OCI-LY1 (cell line): ENCODE measurements at regions not wholly inside any gene's neighbourhood (a gene's known extent, or its start where the extent isn't known, plus 50 kb on each side); places are given as distances from the start of the nearest gene placed in this dataset.
"Not testable (repeated sequence)": the region's sequence is repeated elsewhere in the genome, so short reads cannot be mapped to it uniquely, and the experiment has no call there.

ENCODE experiments used
- H2AFZ ChIP-seq: fragments of 200-600 bp; sonication (generic), shearing (Covaris generic); 2 replicates; pipeline ENCODE4 v1.6.0; 2014; ENCODE audit warnings: antibody characterized with exemption, mild to moderate bottlenecking, low read length
- H3F3A ChIP-seq: fragments of 200-600 bp; sonication (generic), shearing (Covaris generic); 2 replicates; pipeline ENCODE4 v1.6.0; 2014; ENCODE audit warnings: mild to moderate bottlenecking, antibody characterized with exemption, low read length, moderate library complexity; ENCODE audit not compliant: insufficient read depth
- H3K27ac ChIP-seq: fragments of 200-600 bp; sonication (generic); 2 replicates; pipeline ENCODE4 v1.5.1; 2014; ENCODE audit warnings: low read length, mixed run types, mild to moderate bottlenecking, low read depth; ENCODE audit not compliant: poor library complexity, severe bottlenecking
- H3K27me3 ChIP-seq: fragments of 200-600 bp; sonication (generic); 2 replicates; pipeline ENCODE4 v1.6.0; 2014; ENCODE audit warnings: antibody characterized with exemption, mild to moderate bottlenecking, low read length, moderate library complexity; ENCODE audit not compliant: insufficient read depth
- H3K36me3 ChIP-seq: fragments of 200-600 bp; sonication (generic); 2 replicates; pipeline ENCODE4 v1.6.1; 2014; ENCODE audit warnings: mild to moderate bottlenecking, antibody characterized with exemption, low read length, moderate library complexity, mixed read lengths; ENCODE audit not compliant: insufficient read depth
- H3K4me1 ChIP-seq: fragments of 200-600 bp; sonication (generic); 2 replicates; pipeline ENCODE4 v1.5.1; 2014; ENCODE audit warnings: mild to moderate bottlenecking, low read length, moderate library complexity; ENCODE audit not compliant: insufficient read depth, severe bottlenecking
- H3K4me2 ChIP-seq: fragments of 200-600 bp; sonication (generic), shearing (Covaris generic); 2 replicates; pipeline ENCODE4 v1.6.1; 2014; ENCODE audit warnings: low read length
- H3K4me3 ChIP-seq: fragments of 200-600 bp; sonication (generic); 2 replicates; pipeline ENCODE4 v1.5.1; 2014; ENCODE audit warnings: low read length, low read depth, mild to moderate bottlenecking, mixed read lengths; ENCODE audit not compliant: poor library complexity, severe bottlenecking
- H3K79me2 ChIP-seq: fragments of 200-600 bp; shearing (Covaris generic); 2 replicates; pipeline ENCODE4 v1.6.1; 2016; ENCODE audit warnings: mixed run types, low read length, mixed read lengths; ENCODE audit not compliant: insufficient read depth
- H3K9ac ChIP-seq: fragments of 200-600 bp; sonication (generic), shearing (Covaris generic); 2 replicates; pipeline ENCODE4 v1.6.1; 2014; ENCODE audit warnings: mild to moderate bottlenecking, low read length, mixed read lengths
- H3K9me2 ChIP-seq: fragments of 200-600 bp; sonication (generic), shearing (Covaris generic); 2 replicates; pipeline ENCODE4 v1.6.1; 2014; ENCODE audit warnings: low read depth, mild to moderate bottlenecking, low read length, mixed read lengths
- H3K9me3 ChIP-seq: fragments of 200-600 bp; shearing (Covaris generic); 2 replicates; pipeline ENCODE4 v1.6.1; 2014; ENCODE audit warnings: low read length, mixed read lengths
- H4K20me1 ChIP-seq: fragments of 200-600 bp; sonication (generic), shearing (Covaris generic); 2 replicates; pipeline ENCODE4 v1.6.0; 2016; ENCODE audit warnings: mild to moderate bottlenecking, low read length; ENCODE audit not compliant: insufficient read depth
- EZH2 ChIP-seq: fragments of 200-600 bp; sonication (generic), shearing (Covaris generic); IDR thresholded peaks from 2 replicates; pipeline ENCODE4 v1.8.0; 2017; ENCODE audit warnings: borderline replicate concordance, mixed run types, mild to moderate bottlenecking, antibody characterized with exemption, low read length, moderate library complexity, mixed read lengths
- TF ChIP-seq, protein P1 (sequence below): fragments of 200-600 bp; sonication (generic), shearing (Covaris generic); IDR thresholded peaks from 2 replicates; pipeline ENCODE4 v1.5.1; 2017; ENCODE audit warnings: mild to moderate bottlenecking, antibody characterized with exemption, low read length, moderate library complexity, mixed read lengths

DNA sequence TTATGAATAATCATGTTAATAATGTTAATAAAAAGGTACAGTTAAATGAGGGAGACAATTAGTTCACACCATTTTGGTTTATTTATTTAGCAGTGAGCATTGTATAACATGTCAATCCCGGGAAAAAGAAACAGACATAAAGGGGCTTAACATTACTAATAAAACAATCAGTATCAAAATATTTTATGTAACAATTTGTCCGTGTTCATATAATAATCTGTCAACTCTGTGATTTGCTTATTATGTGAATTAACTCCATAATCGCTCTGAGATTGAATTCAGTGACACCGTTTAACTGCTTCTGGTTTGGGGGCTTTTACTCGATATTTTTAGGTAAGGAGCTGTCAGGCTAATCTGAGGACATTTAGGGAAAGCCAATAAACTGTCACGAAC lies 95.8 kb upstream of the HMGA2 start:
- Histone ChIP-seq H3F3A (no peaks in the 10 kb centered on the region), H3K9ac (no peak overlapping the region), H3K4me2 (no peak overlapping the region), H3K9me3 (no peaks in the 10 kb centered on the region), H2AFZ (no peak overlapping the region), H3K36me3 (no peaks in the 10 kb centered on the region), H3K4me3 (no peak overlapping the region), H3K27ac (no peak overlapping the region), H3K27me3 (no peaks in the 10 kb centered on the region), H3K9me2 (no peaks in the 10 kb centered on the region), H4K20me1 (no peaks in the 10 kb centered on the region), H3K4me1 (no peaks in the 10 kb centered on the region), H3K79me2 (no peaks in the 10 kb centered on the region)
- no peak for TF ChIP-seq EZH2
- TF ChIP-seq, protein P1, sequence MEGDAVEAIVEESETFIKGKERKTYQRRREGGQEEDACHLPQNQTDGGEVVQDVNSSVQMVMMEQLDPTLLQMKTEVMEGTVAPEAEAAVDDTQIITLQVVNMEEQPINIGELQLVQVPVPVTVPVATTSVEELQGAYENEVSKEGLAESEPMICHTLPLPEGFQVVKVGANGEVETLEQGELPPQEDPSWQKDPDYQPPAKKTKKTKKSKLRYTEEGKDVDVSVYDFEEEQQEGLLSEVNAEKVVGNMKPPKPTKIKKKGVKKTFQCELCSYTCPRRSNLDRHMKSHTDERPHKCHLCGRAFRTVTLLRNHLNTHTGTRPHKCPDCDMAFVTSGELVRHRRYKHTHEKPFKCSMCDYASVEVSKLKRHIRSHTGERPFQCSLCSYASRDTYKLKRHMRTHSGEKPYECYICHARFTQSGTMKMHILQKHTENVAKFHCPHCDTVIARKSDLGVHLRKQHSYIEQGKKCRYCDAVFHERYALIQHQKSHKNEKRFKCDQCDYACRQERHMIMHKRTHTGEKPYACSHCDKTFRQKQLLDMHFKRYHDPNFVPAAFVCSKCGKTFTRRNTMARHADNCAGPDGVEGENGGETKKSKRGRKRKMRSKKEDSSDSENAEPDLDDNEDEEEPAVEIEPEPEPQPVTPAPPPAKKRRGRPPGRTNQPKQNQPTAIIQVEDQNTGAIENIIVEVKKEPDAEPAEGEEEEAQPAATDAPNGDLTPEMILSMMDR, result no peak

DNA sequence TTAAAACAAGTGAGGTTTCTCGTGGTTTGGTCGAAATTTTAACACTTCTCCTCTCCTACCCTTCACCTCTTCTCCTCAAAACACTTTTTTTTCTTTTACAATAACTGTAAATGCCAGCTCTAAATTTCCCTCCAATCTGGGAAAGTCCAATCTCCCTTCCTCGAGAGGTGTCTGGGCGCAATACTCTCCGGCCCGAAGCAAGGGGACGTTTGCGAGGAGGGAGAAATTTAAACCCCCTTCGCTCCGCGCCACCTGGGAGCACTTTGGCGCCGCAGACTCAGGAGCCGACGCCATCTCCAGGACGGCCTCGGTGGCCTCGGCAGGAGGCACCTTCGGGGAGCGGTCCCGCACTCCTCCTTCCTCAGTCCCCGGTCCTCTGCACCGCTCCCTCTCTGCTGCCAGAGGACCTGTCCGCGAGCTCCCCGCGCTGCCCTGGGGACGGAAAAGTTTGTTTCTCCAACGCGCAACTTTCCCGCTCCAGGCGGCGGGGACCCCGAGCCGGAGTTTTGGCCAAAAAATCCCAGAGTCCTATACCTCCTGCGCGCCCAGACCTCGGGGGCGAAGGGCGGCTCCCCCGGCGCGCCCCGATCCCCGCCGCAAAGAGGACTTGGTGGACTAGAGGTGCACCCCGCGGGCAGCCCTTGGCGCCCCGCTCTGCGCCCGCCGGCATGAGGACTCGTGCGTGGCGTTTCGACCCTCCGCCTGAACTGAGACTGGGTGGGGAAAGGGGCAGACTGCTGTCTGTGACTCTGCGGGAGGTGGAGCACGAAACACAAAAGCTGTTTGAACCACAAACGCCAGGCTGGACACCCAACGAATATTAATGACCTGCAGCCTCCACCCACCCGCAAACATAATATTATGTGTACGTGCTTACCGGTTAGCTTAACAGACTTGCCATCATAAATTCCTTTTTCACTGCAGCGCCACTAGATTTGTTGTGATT lies 95.2 kb upstream of the HMGA2 start:
- H3F3A ChIP-seq, result no peaks in the 10 kb centered on the region
- no peaks in the 10 kb centered on the region for H3K36me3 ChIP-seq
- H3K79me2 ChIP-seq, result no peaks in the 10 kb centered on the region
- H3K27me3 ChIP-seq, result no peaks in the 10 kb centered on the region
- H3K27ac ChIP-seq, result no peak overlapping the region
- TF ChIP-seq, protein P1, result no peak
- TF ChIP-seq EZH2, result no peak
- H3K9ac ChIP-seq, result no peak overlapping the region
- H4K20me1 ChIP-seq, result no peaks in the 10 kb centered on the region
- H3K4me2 ChIP-seq, result no peak overlapping the region
- H3K4me1 ChIP-seq, result no peaks in the 10 kb centered on the region
- H2AFZ ChIP-seq, result no peak overlapping the region
- no peak overlapping the region for H3K4me3 ChIP-seq
- H3K9me2 ChIP-seq, result no peaks in the 10 kb centered on the region
- H3K9me3 ChIP-seq, result no peaks in the 10 kb centered on the region

DNA sequence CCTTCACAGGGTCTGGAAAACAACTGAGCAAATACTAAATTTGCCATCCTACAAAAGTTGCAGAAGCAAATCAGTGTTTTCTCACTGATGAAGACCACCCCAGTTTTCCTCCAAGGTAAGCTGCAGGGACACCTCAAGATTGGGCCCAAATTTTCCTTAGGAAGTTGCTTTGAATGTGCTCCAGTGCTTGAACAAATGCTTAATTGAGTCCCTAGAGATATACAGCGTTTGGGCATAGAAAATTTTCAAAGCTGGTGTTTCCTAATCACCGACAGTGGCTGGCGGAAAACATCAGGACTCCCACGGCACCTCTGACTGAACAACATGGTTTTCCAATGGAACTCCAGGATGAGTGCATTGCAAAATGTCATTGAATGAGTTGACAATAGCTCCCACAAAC lies 92.5 kb upstream of the HMGA2 start:
- H3K79me2 ChIP-seq, result no peaks in the 10 kb centered on the region
- no peaks in the 10 kb centered on the region for H3K4me1 ChIP-seq
- no peak overlapping the region for H3K4me3 ChIP-seq
- TF ChIP-seq EZH2, result no peak
- TF ChIP-seq, protein P1, result no peak
- no peaks in the 10 kb centered on the region for H3K27me3 ChIP-seq
- H3K36me3 ChIP-seq, result no peaks in the 10 kb centered on the region
- H3K9me3 ChIP-seq, result no peaks in the 10 kb centered on the region
- no peaks in the 10 kb centered on the region for H3K9me2 ChIP-seq
- H3F3A ChIP-seq, result no peaks in the 10 kb centered on the region
- no peak overlapping the region for H3K4me2 ChIP-seq
- no peak overlapping the region for H3K27ac ChIP-seq
- no peak overlapping the region for H2AFZ ChIP-seq
- H4K20me1 ChIP-seq, result no peaks in the 10 kb centered on the region
- H3K9ac ChIP-seq, result no peak overlapping the region

GRCh38 chr12:65733643-65734042 lies 90.6 kb upstream of the HMGA2 start:
- H3F3A ChIP-seq, result not testable (repeated sequence)

More at GRCh38 chr12:65733643-65734042, 90.6 kb upstream of the HMGA2 start:
- H4K20me1 ChIP-seq, H3K27ac ChIP-seq, H3K36me3 ChIP-seq, H3K27me3 ChIP-seq, H3K4me3 ChIP-seq, H3K9me2 ChIP-seq, H3K9me3 ChIP-seq, H3K79me2 ChIP-seq, H3K4me2 ChIP-seq, H3K4me1 ChIP-seq, H3K9ac ChIP-seq, H2AFZ ChIP-seq: not testable (repeated sequence)
